Keratinocyte (primary cell): ENCODE measurements at regions not wholly inside any gene's neighbourhood (a gene's known extent, or its start where the extent isn't known, plus 50 kb on each side); places are given as distances from the start of the nearest gene placed in this dataset.

Experiments used
- DNase-seq: peaks from one replicate; pipeline ENCODE4 v3.0.0-alpha.2; 2011; ENCODE audit warnings: low read depth, missing footprints, low spot score
- FAIRE-seq: peaks from 2 replicates; lab custom pipeline; 2011; peaks lifted over from hg19 to GRCh38; lab: Jason Lieb, UNC
- H2AFZ ChIP-seq: 2 replicates; pipeline ENCODE4 v1.6.0; 2012; ENCODE audit warnings: low read length, control low read depth, inconsistent platforms; ENCODE audit not compliant: control insufficient read depth
- H3K27ac ChIP-seq: 2 replicates; pipeline ENCODE4 v1.5.1; 2011; ENCODE audit warnings: low read length; ENCODE audit not compliant: control insufficient read depth, insufficient read depth
- H3K27me3 ChIP-seq: 3 replicates; pipeline ENCODE4 v1.6.0; 2011; ENCODE audit warnings: low read length; ENCODE audit not compliant: control insufficient read depth, insufficient read depth; ENCODE audit errors: extremely low read depth
- H3K36me3 ChIP-seq, 2 experiments: 2 replicates in 1 of 2; 3 replicates in 1 of 2; pipeline ENCODE4 v1.5.1; 2011; ENCODE audit warnings: low read length in 2 of 2, mild to moderate bottlenecking in 1 of 2; ENCODE audit not compliant: control insufficient read depth in 2 of 2, insufficient read depth in 2 of 2; ENCODE audit errors: extremely low read depth in 1 of 2
- H3K4me1 ChIP-seq: 3 replicates; pipeline ENCODE4 v1.5.1; 2011; ENCODE audit warnings: low read length; ENCODE audit not compliant: control insufficient read depth, insufficient read depth; ENCODE audit errors: extremely low read depth
- H3K4me2 ChIP-seq: 3 replicates; pipeline ENCODE4 v1.6.0; 2011; ENCODE audit warnings: low read depth, low read length; ENCODE audit not compliant: control insufficient read depth, insufficient read depth; ENCODE audit errors: extremely low read depth
- H3K4me3 ChIP-seq, 3 experiments: fragments of 200-600 bp in 1 of 3; sonication (generic) in 1 of 3; 2 replicates in 2 of 3; 3 replicates in 1 of 3; pipeline ENCODE4 v1.5.1; 2011 to 2016; ENCODE audit warnings: low read length in 3 of 3, mild to moderate bottlenecking in 3 of 3, control low read depth in 2 of 3, inconsistent platforms in 1 of 3, low read depth in 1 of 3, mixed read lengths in 1 of 3, mixed run types in 1 of 3, moderate library complexity in 1 of 3; ENCODE audit not compliant: control insufficient read depth in 2 of 3, insufficient read depth in 2 of 3; ENCODE audit errors: extremely low read depth in 1 of 3
- H3K79me2 ChIP-seq: 2 replicates; pipeline ENCODE4 v1.6.0; 2012; ENCODE audit warnings: low read length; ENCODE audit not compliant: control insufficient read depth, insufficient read depth
- H3K9ac ChIP-seq: 3 replicates; pipeline ENCODE4 v1.6.0; 2011; ENCODE audit warnings: low read length; ENCODE audit not compliant: control insufficient read depth, insufficient read depth; ENCODE audit errors: extremely low read depth
- H3K9me1 ChIP-seq: 3 replicates; pipeline ENCODE4 v1.6.0; 2011; ENCODE audit warnings: low read length; ENCODE audit not compliant: control insufficient read depth, insufficient read depth; ENCODE audit errors: extremely low read depth
- H3K9me3 ChIP-seq: 2 replicates; pipeline ENCODE4 v1.5.1; 2012; ENCODE audit warnings: low read depth, low read length; ENCODE audit not compliant: control insufficient read depth
- H4K20me1 ChIP-seq: 3 replicates; pipeline ENCODE4 v1.6.0; 2011; ENCODE audit warnings: low read length; ENCODE audit not compliant: control insufficient read depth, insufficient read depth; ENCODE audit errors: extremely low read depth
- EZH2 ChIP-seq: IDR thresholded peaks from one replicate; pipeline ENCODE4 v1.6.1; 2012; ENCODE audit warnings: inconsistent platforms, mild to moderate bottlenecking, low read length, moderate library complexity
- dilution Hi-C: fragments of 300-500 bp; cut with MboI; formaldehyde crosslinking; loops from one replicate; pipeline ENCODE4 v1.7.0; 2020; ENCODE audit warnings: low sequenced_read_pairs; ENCODE audit not compliant: extremely low pct_ligation_motif_present
- TF ChIP-seq, protein P1 (sequence below), 3 experiments: IDR thresholded peaks in 1 of 3; conservative IDR thresholded peaks in 1 of 3; optimal IDR thresholded peaks in 1 of 3; 2 replicates in 2 of 3; 3 replicates in 1 of 3; pipeline versions ENCODE3 to v1.5.1; 2011; ENCODE audit warnings: low read length in 3 of 3, mild to moderate bottlenecking in 3 of 3, moderate library complexity in 2 of 3, control low read depth in 1 of 3, inconsistent platforms in 1 of 3; ENCODE audit not compliant: insufficient read depth in 2 of 3; ENCODE audit errors: extremely low read depth in 1 of 3

DNA sequence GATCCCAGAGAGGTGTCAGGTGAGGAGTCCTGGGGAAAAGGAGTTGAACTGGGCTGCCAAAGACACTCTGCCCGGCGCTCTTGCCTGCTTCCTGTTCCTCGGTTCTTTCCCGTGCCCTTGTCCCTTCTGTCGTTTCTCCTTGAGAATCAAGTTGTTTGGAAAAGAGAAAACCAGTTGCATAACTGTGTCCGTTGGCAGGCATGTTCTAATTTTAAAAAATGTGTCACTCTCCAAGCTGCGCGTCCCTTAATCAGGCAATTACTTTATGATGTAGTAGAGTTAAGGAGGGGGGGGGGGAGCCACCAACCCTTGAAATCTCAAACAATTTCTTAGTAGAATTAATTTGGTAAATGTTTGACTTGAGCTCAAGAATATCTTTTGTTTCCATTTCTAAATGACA lies 105.9 kb upstream of the IGSF21 start:
- no peak overlapping the region for H3K27ac ChIP-seq
- dilution Hi-C loops, result no loop called here
- no peaks in the 10 kb centered on the region for H4K20me1 ChIP-seq
- H3K27me3 ChIP-seq, result no peaks in the 10 kb centered on the region
- H3K4me3 ChIP-seq, result no peak overlapping the region
- H3K9ac ChIP-seq, result no peak overlapping the region
- H3K79me2 ChIP-seq, result no peaks in the 10 kb centered on the region
- H3K9me3 ChIP-seq, result no peaks in the 10 kb centered on the region
- H2AFZ ChIP-seq, result no peak overlapping the region
- FAIRE-seq (no peak), DNase-seq (no peak)
- no peaks in the 10 kb centered on the region for H3K9me1 ChIP-seq
- no peaks in the 10 kb centered on the region for H3K4me1 ChIP-seq
- H3K4me2 ChIP-seq, result no peak overlapping the region
- no peaks in the 10 kb centered on the region for H3K36me3 ChIP-seq
- no peak for TF ChIP-seq EZH2
- TF ChIP-seq, protein P1, sequence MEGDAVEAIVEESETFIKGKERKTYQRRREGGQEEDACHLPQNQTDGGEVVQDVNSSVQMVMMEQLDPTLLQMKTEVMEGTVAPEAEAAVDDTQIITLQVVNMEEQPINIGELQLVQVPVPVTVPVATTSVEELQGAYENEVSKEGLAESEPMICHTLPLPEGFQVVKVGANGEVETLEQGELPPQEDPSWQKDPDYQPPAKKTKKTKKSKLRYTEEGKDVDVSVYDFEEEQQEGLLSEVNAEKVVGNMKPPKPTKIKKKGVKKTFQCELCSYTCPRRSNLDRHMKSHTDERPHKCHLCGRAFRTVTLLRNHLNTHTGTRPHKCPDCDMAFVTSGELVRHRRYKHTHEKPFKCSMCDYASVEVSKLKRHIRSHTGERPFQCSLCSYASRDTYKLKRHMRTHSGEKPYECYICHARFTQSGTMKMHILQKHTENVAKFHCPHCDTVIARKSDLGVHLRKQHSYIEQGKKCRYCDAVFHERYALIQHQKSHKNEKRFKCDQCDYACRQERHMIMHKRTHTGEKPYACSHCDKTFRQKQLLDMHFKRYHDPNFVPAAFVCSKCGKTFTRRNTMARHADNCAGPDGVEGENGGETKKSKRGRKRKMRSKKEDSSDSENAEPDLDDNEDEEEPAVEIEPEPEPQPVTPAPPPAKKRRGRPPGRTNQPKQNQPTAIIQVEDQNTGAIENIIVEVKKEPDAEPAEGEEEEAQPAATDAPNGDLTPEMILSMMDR (optimal IDR thresholded peaks at IDR 0.05 in 1 of 3, IDR thresholded peaks at IDR 0.05 in 1 of 3, conservative IDR thresholded peaks at IDR 0.05 in 1 of 3; ENCODE audit: extremely low read depth in 1 of 3, insufficient read depth in 2 of 3, low read length in 3 of 3), result no peak

DNA sequence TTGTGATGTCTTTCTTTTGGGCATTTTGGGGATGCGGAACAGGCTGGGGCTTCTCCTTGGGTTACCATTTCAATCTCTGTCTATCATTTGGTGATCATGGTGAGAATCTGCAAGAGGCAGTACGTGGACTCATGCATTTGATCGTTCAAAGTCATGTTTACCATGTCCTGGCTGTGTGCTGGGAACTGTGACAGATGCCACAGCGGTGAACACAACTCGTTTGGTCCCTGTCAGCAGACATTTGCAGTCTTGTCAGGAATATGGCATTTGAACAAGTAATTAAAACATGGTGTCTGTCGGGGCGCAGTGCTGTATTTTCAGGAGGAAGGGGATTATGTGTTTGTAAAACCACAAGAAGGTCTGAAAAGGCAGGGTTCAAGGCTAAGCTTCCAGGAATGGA lies 103.3 kb upstream of the IGSF21 start:
- H3K9me1 ChIP-seq, result no peaks in the 10 kb centered on the region
- dilution Hi-C loops, result no loop called here
- no peak for FAIRE-seq

More for the DNA sequence above, 103.3 kb upstream of the IGSF21 start:
- Histone ChIP-seq H2AFZ (no peak overlapping the region), H3K4me1 (no peaks in the 10 kb centered on the region), H3K4me2 (no peak overlapping the region), H3K27me3 (no peaks in the 10 kb centered on the region), H3K36me3 (no peaks in the 10 kb centered on the region), H4K20me1 (no peaks in the 10 kb centered on the region), H3K9me3 (no peaks in the 10 kb centered on the region), H3K9ac (no peak overlapping the region), H3K4me3 (no peak overlapping the region), H3K79me2 (no peaks in the 10 kb centered on the region), H3K27ac (no peak overlapping the region)
- no peak for DNase-seq
- TF ChIP-seq, protein P1 (optimal IDR thresholded peaks at IDR 0.05 in 1 of 3, IDR thresholded peaks at IDR 0.05 in 1 of 3, conservative IDR thresholded peaks at IDR 0.05 in 1 of 3; ENCODE audit: extremely low read depth in 1 of 3, insufficient read depth in 2 of 3, low read length in 3 of 3), result no peak
- no peak for TF ChIP-seq EZH2
